CD4-positive, CD25-positive, alpha-beta regulatory T cell (primary cell): ENCODE measurements at regions not wholly inside any gene's neighbourhood (a gene's known extent, or its start where the extent isn't known, plus 50 kb on each side); places are given as distances from the start of the nearest gene placed in this dataset.

Source experiments
- ATAC-seq, 2 donors: fragments of 150-1000 bp; cut with Tn5 transposase; one replicate each; pipeline ENCODE4 v1.10.0; 2021; ENCODE audit warnings: low read depth in 2 of 2, moderate number of reproducible peaks in 2 of 2, moderate library complexity in 1 of 2
- DNase-seq, 3 donors: peaks; one replicate each; pipeline versions ENCODE4 v3.0.0 to v3.0.0-alpha.2; 2012 to 2022; ENCODE audit warnings: mixed read lengths in 1 of 3
- H3K27ac ChIP-seq: one replicate; pipeline ENCODE4 v1.7.0; 2013; ENCODE audit warnings: mild to moderate bottlenecking, low read length; ENCODE audit not compliant: insufficient read depth, poor library complexity, severe bottlenecking
- H3K27me3 ChIP-seq: one replicate; pipeline ENCODE4 v1.7.0; 2013; ENCODE audit warnings: low read length; ENCODE audit not compliant: control insufficient read depth, insufficient read depth
- H3K36me3 ChIP-seq: one replicate; pipeline ENCODE4 v1.7.0; 2013; ENCODE audit warnings: mild to moderate bottlenecking, low read length, moderate library complexity; ENCODE audit not compliant: control insufficient read depth, insufficient read depth
- H3K4me1 ChIP-seq: 2 replicates; pipeline ENCODE4 v1.7.0; 2013; ENCODE audit warnings: mild to moderate bottlenecking, low read length; ENCODE audit not compliant: insufficient read depth, control insufficient read depth, poor library complexity, severe bottlenecking
- H3K4me3 ChIP-seq: one replicate; pipeline ENCODE4 v1.7.0; 2013; ENCODE audit warnings: low read depth, mild to moderate bottlenecking, low read length, moderate library complexity
- H3K9me3 ChIP-seq, 2 experiments: 1 replicate in 1 of 2; 2 replicates in 1 of 2; pipeline ENCODE4 v1.7.0; 2013; ENCODE audit warnings: low read length in 2 of 2, mild to moderate bottlenecking in 1 of 2, moderate library complexity in 1 of 2; ENCODE audit not compliant: control insufficient read depth in 2 of 2
- H3K27ac Mint-ChIP-seq, 3 donors: one replicate each; pipeline ENCODE4 v1.8.0; 2020 to 2022; ENCODE audit warnings: mild to moderate bottlenecking in 3 of 3, mixed read lengths in 3 of 3, moderate library complexity in 2 of 3
- H3K27me3 Mint-ChIP-seq: one replicate; pipeline ENCODE4 v1.8.0; 2022; ENCODE audit warnings: mild to moderate bottlenecking, mixed read lengths
- H3K36me3 Mint-ChIP-seq: one replicate; pipeline ENCODE4 v1.8.0; 2020; ENCODE audit warnings: mixed read lengths
- H3K4me1 Mint-ChIP-seq, 4 donors: one replicate each; pipeline ENCODE4 v1.8.0; 2020 to 2022; ENCODE audit warnings: mixed read lengths in 4 of 4, mild to moderate bottlenecking in 1 of 4
- H3K4me3 Mint-ChIP-seq, 4 donors: one replicate each; pipeline ENCODE4 v1.8.0; 2020 to 2022; ENCODE audit warnings: mild to moderate bottlenecking in 4 of 4, mixed read lengths in 4 of 4, moderate library complexity in 3 of 4
- H3K9me3 Mint-ChIP-seq, 7 donors: one replicate each; pipeline ENCODE4 v1.8.0; 2020 to 2022; ENCODE audit warnings: mixed read lengths in 7 of 7, mild to moderate bottlenecking in 3 of 7, moderate library complexity in 2 of 7

GRCh38 chr18:24754583-24755253, 294.3 kb downstream of the HRH4 start:
- Mint-ChIP-seq H3K4me3 (no peak overlapping the region), H3K4me1 (no peaks in the 10 kb centered on the region), H3K27me3 (peaks cover 4% of the 10 kb centered on the region), H3K36me3 (no peaks in the 10 kb centered on the region), H3K9me3 (peaks cover 0 to 5% (median 1%) of the 10 kb centered on the region in 7 donors), H3K27ac (no peak overlapping the region)
- Histone ChIP-seq H3K4me1 (no peaks in the 10 kb centered on the region), H3K27me3 (no peaks in the 10 kb centered on the region), H3K27ac (no peak overlapping the region), H3K36me3 (no peaks in the 10 kb centered on the region), H3K4me3 (no peak overlapping the region), H3K9me3 (no peaks in the 10 kb centered on the region)
- ATAC-seq (no peak), DNase-seq (no peak)

DNA sequence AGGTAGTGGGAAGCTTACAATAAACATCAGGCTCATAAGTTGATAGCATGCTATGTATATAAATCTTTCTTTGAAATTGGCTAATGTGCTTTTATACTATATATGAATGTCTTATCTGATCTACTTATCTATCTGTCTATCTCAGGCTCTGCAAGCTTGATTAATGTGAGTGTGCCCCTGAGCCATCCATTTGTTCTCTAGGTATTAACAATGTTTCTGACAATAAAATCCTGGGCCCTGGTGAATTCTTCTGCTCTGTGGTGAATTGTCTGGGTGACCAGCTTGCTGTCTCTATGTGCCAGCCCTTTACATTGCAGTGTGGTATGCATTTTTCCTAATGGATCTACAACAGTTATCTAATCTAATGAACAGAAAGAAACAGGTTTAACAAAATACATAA, 295.9 kb downstream of the HRH4 start:
- no peaks in the 10 kb centered on the region for H3K27me3 ChIP-seq
- no peak overlapping the region for H3K27ac ChIP-seq
- DNase-seq: no peak
- H3K4me1 ChIP-seq: no peaks in the 10 kb centered on the region
- no peak overlapping the region for H3K4me3 ChIP-seq
- Mint-ChIP-seq H3K27me3 (peaks cover 4% of the 10 kb centered on the region), H3K4me3 (no peak overlapping the region), H3K36me3 (no peaks in the 10 kb centered on the region), H3K9me3 (peaks cover 0 to 9% (median 3%) of the 10 kb centered on the region in 7 donors), H3K27ac (no peak overlapping the region), H3K4me1 (no peaks in the 10 kb centered on the region)
- H3K36me3 ChIP-seq: no peaks in the 10 kb centered on the region
- no peak for ATAC-seq
- H3K9me3 ChIP-seq: no peaks in the 10 kb centered on the region

GRCh38 chr18:24757134-24757533, 296.7 kb downstream of the HRH4 start:
- peaks cover 4% of the 10 kb centered on the region for H3K27me3 Mint-ChIP-seq
- DNase-seq (no peak), ATAC-seq (no peak)
- no peak overlapping the region for H3K4me3 Mint-ChIP-seq
- no peaks in the 10 kb centered on the region for H3K4me1 Mint-ChIP-seq
- no peaks in the 10 kb centered on the region for H3K36me3 Mint-ChIP-seq
- Histone ChIP-seq H3K9me3 (no peaks in the 10 kb centered on the region), H3K27me3 (no peaks in the 10 kb centered on the region), H3K36me3 (no peaks in the 10 kb centered on the region), H3K4me3 (no peak overlapping the region), H3K27ac (no peak overlapping the region), H3K4me1 (no peaks in the 10 kb centered on the region)
- no peak overlapping the region for H3K27ac Mint-ChIP-seq
- H3K9me3 Mint-ChIP-seq: peaks cover 0 to 9% (median 3%) of the 10 kb centered on the region in 7 donors

GRCh38 chr18:24761765-24762164, 301.3 kb downstream of the HRH4 start:
- Mint-ChIP-seq H3K4me1 (no peaks in the 10 kb centered on the region), H3K4me3 (no peak overlapping the region), H3K27ac (no peak overlapping the region), H3K27me3 (no peaks in the 10 kb centered on the region), H3K9me3 (peaks cover under 1 to 18% (median 2%) of the 10 kb centered on the region in 7 donors), H3K36me3 (no peaks in the 10 kb centered on the region)
- Histone ChIP-seq H3K4me1 (no peaks in the 10 kb centered on the region), H3K27ac (no peak overlapping the region), H3K9me3 (no peaks in the 10 kb centered on the region), H3K27me3 (no peaks in the 10 kb centered on the region), H3K4me3 (no peak overlapping the region), H3K36me3 (no peaks in the 10 kb centered on the region)
- no peak for DNase-seq
- no peak for ATAC-seq

GRCh38 chr18:24762511-24762910, 302.1 kb downstream of the HRH4 start:
- no peaks in the 10 kb centered on the region for H3K9me3 ChIP-seq
- H3K27ac Mint-ChIP-seq: no peak overlapping the region
- no peak overlapping the region for H3K27ac ChIP-seq
- H3K4me3 Mint-ChIP-seq: no peak overlapping the region
- no peaks in the 10 kb centered on the region for H3K4me1 Mint-ChIP-seq
- no peaks in the 10 kb centered on the region for H3K27me3 Mint-ChIP-seq
- no peaks in the 10 kb centered on the region for H3K36me3 ChIP-seq
- H3K4me1 ChIP-seq: no peaks in the 10 kb centered on the region
- H3K4me3 ChIP-seq: no peak overlapping the region
- H3K36me3 Mint-ChIP-seq: no peaks in the 10 kb centered on the region
- H3K9me3 Mint-ChIP-seq: peaks cover 4 to 18% (median 5%) of the 10 kb centered on the region in 7 donors
- no peaks in the 10 kb centered on the region for H3K27me3 ChIP-seq
- DNase-seq: no peak
- ATAC-seq: no peak

- H3K27ac Mint-ChIP-seq: peak overlapping the region in 1 of 3 donors; percentile 60
- H3K4me1 ChIP-seq: no peaks in the 10 kb centered on the region
These were observed 303.5 kb downstream of the HRH4 start for GRCh38 chr18:24763765-24764513.

DNA sequence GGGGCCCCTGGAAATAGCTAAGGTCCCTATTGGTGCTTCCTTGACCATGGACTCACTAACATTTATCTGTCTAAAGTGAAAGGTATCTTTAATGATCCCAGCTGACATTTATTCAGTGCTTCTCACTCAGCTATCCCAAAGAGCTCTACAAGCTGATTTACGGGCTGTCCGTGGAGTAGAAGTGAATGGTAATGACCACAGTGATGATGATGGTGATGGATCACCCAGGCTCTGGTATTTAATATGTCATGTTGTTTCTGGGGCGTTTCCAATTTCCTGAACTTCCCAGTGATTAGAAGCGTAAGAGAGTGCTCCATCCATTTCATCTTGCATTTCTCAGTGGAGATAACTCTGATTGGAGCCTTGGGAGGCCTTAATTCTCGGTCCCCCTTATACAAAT, 304.3 kb downstream of the HRH4 start:
- no peaks in the 10 kb centered on the region for H3K9me3 ChIP-seq
- H3K4me3 Mint-ChIP-seq: no peak overlapping the region
- no peak overlapping the region for H3K27ac ChIP-seq
- no peaks in the 10 kb centered on the region for H3K27me3 Mint-ChIP-seq
- H3K4me1 ChIP-seq: no peaks in the 10 kb centered on the region
- no peaks in the 10 kb centered on the region for H3K27me3 ChIP-seq
- ATAC-seq (no peak), DNase-seq (no peak)
- no peaks in the 10 kb centered on the region for H3K4me1 Mint-ChIP-seq
- no peaks in the 10 kb centered on the region for H3K36me3 Mint-ChIP-seq
- H3K27ac Mint-ChIP-seq: no peak overlapping the region
- no peaks in the 10 kb centered on the region for H3K36me3 ChIP-seq
- peaks cover 1 to 18% (median 6%) of the 10 kb centered on the region in 7 donors for H3K9me3 Mint-ChIP-seq
- H3K4me3 ChIP-seq: no peak overlapping the region

More at GRCh38 chr18:24763765-24764513, 303.5 kb downstream of the HRH4 start:
- Mint-ChIP-seq H3K4me1 (no peaks in the 10 kb centered on the region), H3K9me3 (peaks cover 4 to 18% (median 6%) of the 10 kb centered on the region in 7 donors), H3K36me3 (no peaks in the 10 kb centered on the region), H3K27me3 (no peaks in the 10 kb centered on the region), H3K4me3 (no peak overlapping the region)
- Histone ChIP-seq H3K27me3 (no peaks in the 10 kb centered on the region), H3K36me3 (no peaks in the 10 kb centered on the region), H3K27ac (no peak overlapping the region), H3K9me3 (no peaks in the 10 kb centered on the region), H3K4me3 (no peak overlapping the region)
- DNase-seq (no peak), ATAC-seq (no peak)

DNA sequence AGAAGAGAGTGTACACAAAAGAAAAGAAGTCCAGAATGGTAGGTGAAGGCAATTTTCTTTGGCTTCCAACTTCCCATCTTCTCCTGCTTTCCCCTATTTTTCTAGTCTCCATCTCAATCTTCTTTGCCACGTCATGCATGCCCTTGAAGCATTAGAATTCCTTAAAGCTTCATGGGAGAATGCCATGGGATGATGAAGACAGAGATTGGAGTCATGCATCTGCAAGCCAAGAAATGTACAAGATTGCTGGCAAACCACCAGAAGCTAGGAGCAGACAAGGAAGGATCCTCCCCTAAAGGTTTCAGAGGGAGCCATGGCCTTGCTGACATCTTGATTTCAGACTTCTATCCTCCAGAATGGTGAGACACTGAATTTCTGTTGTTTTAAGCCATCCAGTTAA, 305.9 kb downstream of the HRH4 start:
- Histone ChIP-seq H3K27me3 (no peaks in the 10 kb centered on the region), H3K4me3 (no peak overlapping the region), H3K36me3 (no peaks in the 10 kb centered on the region), H3K27ac (no peak overlapping the region), H3K4me1 (no peaks in the 10 kb centered on the region), H3K9me3 (no peaks in the 10 kb centered on the region)
- H3K4me3 Mint-ChIP-seq: no peak overlapping the region
- no peak for DNase-seq
- no peak overlapping the region for H3K27ac Mint-ChIP-seq
- ATAC-seq: no peak
- peaks cover 1 to 13% (median 6%) of the 10 kb centered on the region in 7 donors for H3K9me3 Mint-ChIP-seq
- H3K36me3 Mint-ChIP-seq: no peaks in the 10 kb centered on the region
- H3K27me3 Mint-ChIP-seq: no peaks in the 10 kb centered on the region
- H3K4me1 Mint-ChIP-seq: no peaks in the 10 kb centered on the region
